Central memory CD8-positive, alpha-beta T cell (primary cell): ENCODE measurements at regions not wholly inside any gene's neighbourhood (a gene's known extent, or its start where the extent isn't known, plus 50 kb on each side); places are given as distances from the start of the nearest gene placed in this dataset.

Experiments
- ATAC-seq: fragments of 150-1000 bp; cut with Tn5 transposase; replicated peaks from 2 replicates; pipeline ENCODE4 v1.10.0; 2022; ENCODE audit warnings: mild to moderate bottlenecking, moderate FRiP score, moderate number of reproducible peaks; ENCODE audit not compliant: poor library complexity, severe bottlenecking; ENCODE audit errors: extremely low read depth
- DNase-seq, 2 donors: peaks; one replicate each; pipeline ENCODE4 v3.0.0; 2021; ENCODE audit warnings: low spot score in 2 of 2
- H3K27ac Mint-ChIP-seq: one replicate; pipeline ENCODE4 v1.8.0; 2022; ENCODE audit warnings: low read depth, mild to moderate bottlenecking, moderate library complexity, mixed read lengths
- H3K27me3 Mint-ChIP-seq: one replicate; pipeline ENCODE4 v1.8.0; 2022; ENCODE audit warnings: mixed read lengths
- H3K36me3 Mint-ChIP-seq: one replicate; pipeline ENCODE4 v1.8.0; 2022; ENCODE audit warnings: mild to moderate bottlenecking, moderate library complexity, mixed read lengths; ENCODE audit not compliant: insufficient read depth
- H3K4me1 Mint-ChIP-seq: one replicate; pipeline ENCODE4 v1.8.0; 2022; ENCODE audit warnings: mixed read lengths
- H3K4me3 Mint-ChIP-seq: one replicate; pipeline ENCODE4 v1.8.0; 2022; ENCODE audit warnings: mild to moderate bottlenecking, moderate library complexity, mixed read lengths
- H3K9me3 Mint-ChIP-seq: one replicate; pipeline ENCODE4 v1.8.0; 2022; ENCODE audit warnings: mixed read lengths

DNA sequence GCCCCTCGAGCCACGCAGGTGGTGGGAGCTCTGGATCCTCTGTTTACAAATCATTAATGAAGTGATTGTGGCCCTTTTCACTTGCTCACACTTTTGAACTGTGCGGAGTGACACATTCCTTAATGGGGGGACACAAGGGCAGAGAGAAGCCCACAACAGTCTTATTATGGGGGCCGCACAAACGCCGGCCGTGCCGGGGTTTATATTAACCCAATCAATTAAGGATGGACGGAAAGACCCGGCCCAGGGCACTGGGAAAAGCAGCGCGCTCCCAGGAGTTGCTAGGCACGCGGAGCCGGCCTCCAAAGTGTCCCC lies 634.8 kb downstream of the IRX1 start:
- Mint-ChIP-seq H3K9me3 (peaks cover 15% of the 10 kb centered on the region), H3K27me3 (no peaks in the 10 kb centered on the region), H3K4me3 (no peak overlapping the region), H3K36me3 (no peaks in the 10 kb centered on the region), H3K4me1 (no peaks in the 10 kb centered on the region), H3K27ac (no peak overlapping the region)
- no peak for ATAC-seq
- no peak for DNase-seq

- no peaks in the 10 kb centered on the region for H3K27me3 Mint-ChIP-seq
Measured at GRCh38 chr5:4230786-4231641, 635.4 kb downstream of the IRX1 start.

DNA sequence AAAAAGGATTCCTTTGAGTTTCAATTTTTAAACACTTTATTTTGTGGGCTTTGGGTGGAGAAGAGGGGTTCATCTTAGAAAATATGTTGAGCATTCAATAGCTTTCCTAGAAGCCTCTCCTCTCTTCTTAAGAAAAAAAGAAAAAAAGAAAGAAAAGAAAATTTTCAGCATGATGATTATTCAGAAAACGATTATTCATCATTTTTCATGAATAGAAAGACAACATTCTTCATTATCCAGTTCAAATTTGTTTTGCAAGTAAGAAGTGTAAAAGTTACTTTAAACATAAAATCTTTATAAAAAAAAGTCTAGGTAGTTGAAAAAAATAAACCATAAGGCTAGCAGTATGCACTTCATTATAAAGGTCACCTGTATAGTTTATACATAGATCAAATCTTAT lies 636.5 kb downstream of the IRX1 start:
- DNase-seq, result no peak
- no peak for ATAC-seq
- Mint-ChIP-seq H3K4me1 (no peaks in the 10 kb centered on the region), H3K4me3 (no peak overlapping the region), H3K9me3 (peaks cover 15% of the 10 kb centered on the region), H3K27ac (no peak overlapping the region), H3K36me3 (no peaks in the 10 kb centered on the region), H3K27me3 (no peaks in the 10 kb centered on the region)

More at GRCh38 chr5:4230786-4231641, 635.4 kb downstream of the IRX1 start:
- no peak overlapping the region for H3K4me3 Mint-ChIP-seq
- DNase-seq, result no peak
- no peak overlapping the region for H3K27ac Mint-ChIP-seq
- no peak for ATAC-seq
- H3K9me3 Mint-ChIP-seq, result peaks cover 15% of the 10 kb centered on the region
- H3K36me3 Mint-ChIP-seq, result no peaks in the 10 kb centered on the region
- H3K4me1 Mint-ChIP-seq, result no peaks in the 10 kb centered on the region

DNA sequence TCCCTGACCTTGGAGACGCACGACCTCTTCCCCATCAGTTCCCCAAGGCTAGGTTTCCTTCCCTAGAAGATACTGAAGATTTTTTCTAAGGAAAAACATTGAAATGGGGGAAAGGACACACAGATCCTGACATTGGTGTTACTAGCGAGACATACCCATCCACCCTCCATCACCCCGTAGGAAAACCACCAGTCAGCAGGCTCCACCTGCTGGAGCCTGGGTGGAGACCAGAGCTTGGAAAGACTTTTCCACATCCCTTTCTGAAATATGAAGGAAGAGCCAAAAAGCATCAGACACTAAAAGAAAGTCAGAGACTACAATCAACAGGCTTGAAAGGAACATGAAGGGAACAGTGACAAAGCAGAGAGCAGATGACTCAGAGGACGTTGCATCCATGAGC lies 638.0 kb downstream of the IRX1 start:
- Mint-ChIP-seq H3K9me3 (peaks cover 20% of the 10 kb centered on the region), H3K27me3 (no peaks in the 10 kb centered on the region), H3K4me3 (no peak overlapping the region), H3K4me1 (no peaks in the 10 kb centered on the region), H3K27ac (no peak overlapping the region), H3K36me3 (no peaks in the 10 kb centered on the region)
- DNase-seq (no peak), ATAC-seq (no peak)

- DNase-seq, result no peak
Measured at GRCh38 chr5:4243479-4244264, 648.0 kb downstream of the IRX1 start.

DNA sequence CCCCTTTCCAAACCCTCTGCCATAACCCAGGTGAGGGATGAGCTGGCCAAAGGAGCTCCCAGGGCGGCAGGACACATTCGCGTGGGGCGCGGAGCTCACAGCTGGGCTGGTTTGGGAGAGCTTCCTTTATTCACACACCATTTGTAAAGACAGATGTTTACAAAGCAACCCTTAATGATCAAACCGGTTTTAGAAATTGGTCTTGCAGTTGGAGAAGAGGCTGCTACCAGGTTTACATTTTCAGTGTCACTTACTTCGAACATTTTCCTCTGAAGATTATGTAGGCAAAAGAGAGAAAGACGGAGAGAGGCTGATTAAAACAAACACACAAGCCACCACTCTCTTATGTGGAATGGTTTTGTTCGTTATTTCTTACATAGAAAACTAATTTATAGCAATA lies 648.7 kb downstream of the IRX1 start:
- Mint-ChIP-seq H3K27ac (no peak overlapping the region), H3K4me1 (no peaks in the 10 kb centered on the region), H3K4me3 (no peak overlapping the region), H3K27me3 (no peaks in the 10 kb centered on the region), H3K9me3 (peaks cover 29% of the 10 kb centered on the region), H3K36me3 (no peaks in the 10 kb centered on the region)
- DNase-seq (no peak), ATAC-seq (no peak)

More at GRCh38 chr5:4243479-4244264, 648.0 kb downstream of the IRX1 start:
- ATAC-seq, result no peak
- Mint-ChIP-seq H3K4me3 (no peak overlapping the region), H3K27ac (no peak overlapping the region), H3K9me3 (peaks cover 29% of the 10 kb centered on the region), H3K36me3 (no peaks in the 10 kb centered on the region), H3K4me1 (no peaks in the 10 kb centered on the region), H3K27me3 (no peaks in the 10 kb centered on the region)

DNA sequence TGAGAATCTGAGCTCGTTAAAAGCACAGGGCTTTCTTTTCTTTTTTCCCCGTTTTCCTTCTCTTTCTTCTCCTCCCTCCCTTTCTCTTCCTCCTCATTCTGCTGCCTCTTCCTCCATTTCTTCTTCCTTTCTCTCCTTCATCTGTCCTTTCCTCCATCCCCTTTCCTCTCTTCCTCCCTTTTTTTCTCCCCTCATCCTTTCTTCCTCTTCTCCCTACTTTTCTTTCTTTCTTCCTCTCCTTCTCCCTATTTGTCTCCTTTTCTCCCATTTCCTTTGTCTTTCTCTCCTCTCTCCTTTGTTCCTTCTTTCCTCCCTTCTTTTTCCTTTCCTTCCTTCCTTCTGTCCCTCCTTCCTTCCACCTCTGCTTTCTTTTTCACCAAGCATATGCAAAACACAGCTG lies 649.4 kb downstream of the IRX1 start:
- H3K4me1 Mint-ChIP-seq, result no peaks in the 10 kb centered on the region
- no peaks in the 10 kb centered on the region for H3K36me3 Mint-ChIP-seq
- no peak overlapping the region for H3K27ac Mint-ChIP-seq
- H3K4me3 Mint-ChIP-seq, result no peak overlapping the region
- no peak for ATAC-seq
- no peak for DNase-seq
- peaks cover 29% of the 10 kb centered on the region for H3K9me3 Mint-ChIP-seq
- H3K27me3 Mint-ChIP-seq, result no peaks in the 10 kb centered on the region

DNA sequence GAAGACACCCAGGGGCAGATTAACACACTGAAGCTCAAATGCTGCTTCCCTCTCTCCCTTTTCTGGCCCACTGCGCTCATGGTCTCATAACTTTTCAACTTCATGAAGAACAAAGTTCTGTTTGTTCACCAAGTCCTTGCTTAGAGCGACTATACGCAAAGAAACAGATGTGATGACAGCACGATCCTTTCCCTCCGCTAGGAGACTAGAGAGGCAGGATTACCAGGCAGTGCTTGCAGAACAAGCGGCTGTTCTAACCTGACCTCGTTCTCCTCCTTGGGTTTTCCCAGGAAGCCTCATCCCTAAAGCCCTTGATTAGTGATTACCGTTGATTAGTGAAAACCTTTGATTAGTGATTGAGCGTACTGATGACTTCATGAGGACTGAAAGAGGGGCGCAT lies 649.9 kb downstream of the IRX1 start:
- Mint-ChIP-seq H3K36me3 (no peaks in the 10 kb centered on the region), H3K27me3 (no peaks in the 10 kb centered on the region), H3K9me3 (peaks cover 29% of the 10 kb centered on the region), H3K27ac (no peak overlapping the region), H3K4me3 (no peak overlapping the region), H3K4me1 (no peaks in the 10 kb centered on the region)
- no peak for DNase-seq
- ATAC-seq, result no peak

DNA sequence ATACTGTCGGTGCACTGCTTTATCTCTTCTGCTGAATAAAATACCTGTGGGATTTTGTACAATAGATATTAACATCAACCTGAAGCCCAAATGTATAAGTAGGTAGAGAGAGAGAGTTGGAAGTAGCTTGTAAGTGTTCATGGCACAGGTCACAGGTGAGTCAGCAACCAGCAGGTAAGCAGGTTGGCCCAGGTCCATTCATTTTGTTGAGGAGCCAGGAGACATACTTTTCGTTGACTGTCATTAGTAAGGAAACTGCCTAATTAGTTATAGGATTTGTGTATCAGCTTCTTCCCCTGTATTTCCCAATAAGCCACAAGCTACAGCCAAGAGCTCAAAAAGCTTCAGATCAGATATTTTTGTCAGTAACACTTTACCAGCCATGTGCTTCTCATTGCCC lies 650.8 kb downstream of the IRX1 start:
- H3K9me3 Mint-ChIP-seq, result peaks cover 30% of the 10 kb centered on the region
- no peak overlapping the region for H3K4me3 Mint-ChIP-seq
- DNase-seq (no peak), ATAC-seq (no peak)
- peaks cover under 1% of the 10 kb centered on the region for H3K36me3 Mint-ChIP-seq
- no peak overlapping the region for H3K27ac Mint-ChIP-seq
- no peaks in the 10 kb centered on the region for H3K4me1 Mint-ChIP-seq
- no peaks in the 10 kb centered on the region for H3K27me3 Mint-ChIP-seq

- no peak for DNase-seq
- ATAC-seq, result no peak
- Mint-ChIP-seq H3K4me3 (no peak overlapping the region), H3K4me1 (no peaks in the 10 kb centered on the region), H3K27me3 (no peaks in the 10 kb centered on the region), H3K9me3 (peaks cover 44% of the 10 kb centered on the region), H3K27ac (no peak overlapping the region), H3K36me3 (peaks cover 3% of the 10 kb centered on the region)
Measured at GRCh38 chr5:4250254-4250653, 654.6 kb downstream of the IRX1 start.

- no peaks in the 10 kb centered on the region for H3K27me3 Mint-ChIP-seq
Measured at GRCh38 chr5:4252385-4252784, 656.8 kb downstream of the IRX1 start.

GRCh38 chr5:4254736-4255135 lies 659.1 kb downstream of the IRX1 start:
- no peak overlapping the region for H3K27ac Mint-ChIP-seq
- H3K36me3 Mint-ChIP-seq, result peaks cover 3% of the 10 kb centered on the region
- H3K4me3 Mint-ChIP-seq, result no peak overlapping the region
- peaks cover 28% of the 10 kb centered on the region for H3K9me3 Mint-ChIP-seq
- DNase-seq, result no peak
- ATAC-seq, result no peak
- no peaks in the 10 kb centered on the region for H3K4me1 Mint-ChIP-seq
- no peaks in the 10 kb centered on the region for H3K27me3 Mint-ChIP-seq

More at GRCh38 chr5:4252385-4252784, 656.8 kb downstream of the IRX1 start:
- Mint-ChIP-seq H3K4me1 (no peaks in the 10 kb centered on the region), H3K27ac (no peak overlapping the region), H3K4me3 (no peak overlapping the region), H3K36me3 (peaks cover 3% of the 10 kb centered on the region), H3K9me3 (peaks cover 29% of the 10 kb centered on the region)
- no peak for ATAC-seq
- no peak for DNase-seq

DNA sequence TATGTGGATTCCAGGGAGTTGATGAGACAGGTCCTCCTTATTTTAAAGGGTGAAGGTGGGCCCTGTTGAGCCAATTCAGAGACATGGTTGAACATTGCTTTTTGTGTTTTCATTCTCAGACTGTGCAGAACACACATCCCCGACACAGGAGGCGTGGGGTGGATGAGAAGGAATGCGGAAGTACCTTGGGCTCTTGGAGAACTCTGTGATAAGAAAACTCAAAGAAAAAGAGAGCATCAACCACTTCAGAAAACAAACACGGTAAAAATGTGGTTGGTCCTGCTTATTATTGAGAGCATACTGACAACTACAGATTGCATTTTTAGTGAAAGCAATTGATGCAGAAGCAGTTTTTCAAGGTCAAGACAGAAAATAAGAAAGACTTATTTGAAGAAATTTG lies 659.8 kb downstream of the IRX1 start:
- Mint-ChIP-seq H3K36me3 (peaks cover 3% of the 10 kb centered on the region), H3K27me3 (no peaks in the 10 kb centered on the region), H3K4me3 (no peak overlapping the region), H3K27ac (no peak overlapping the region), H3K4me1 (no peaks in the 10 kb centered on the region), H3K9me3 (peaks cover 32% of the 10 kb centered on the region)
- DNase-seq (no peak), ATAC-seq (no peak)
